Ascending aorta (tissue), 2 donors: ENCODE measurements at regions not wholly inside any gene's neighbourhood (a gene's known extent, or its start where the extent isn't known, plus 50 kb on each side); places are given as distances from the start of the nearest gene placed in this dataset.
A peak's percentile ranks its signal among the peaks of the same experiment; 100 is the strongest.

Experiments
- DNase-seq, 2 donors: peaks; one replicate each; pipeline ENCODE4 v3.0.0-alpha.2; 2019; ENCODE audit warnings: low spot score in 2 of 2
- H3K27ac ChIP-seq, 2 donors: fragments of 200-600 bp; sonication (generic); one replicate each; pipeline ENCODE4 v1.5.1; 2016 to 2017; ENCODE audit warnings: mild to moderate bottlenecking in 1 of 2
- H3K27me3 ChIP-seq: fragments of 200-600 bp; sonication (generic); one replicate; pipeline ENCODE4 v1.5.1; 2017
- H3K36me3 ChIP-seq, 2 donors: fragments of 200-600 bp; sonication (generic); one replicate each; pipeline ENCODE4 v1.5.1; 2016
- H3K4me1 ChIP-seq, 2 donors: fragments of 200-600 bp; sonication (generic); one replicate each; pipeline ENCODE4 v1.5.1; 2016 to 2017; ENCODE audit warnings: mild to moderate bottlenecking in 1 of 2
- H3K4me3 ChIP-seq, 2 donors: fragments of 200-600 bp; sonication (generic); one replicate each; pipeline ENCODE4 v1.5.1; 2016 to 2017; ENCODE audit warnings: mild to moderate bottlenecking in 1 of 2
- H3K9me3 ChIP-seq, 2 donors: fragments of 200-600 bp; sonication (generic); one replicate each; pipeline ENCODE4 v1.5.1; 2016
- intact Hi-C: fragments of 100-400 bp; cut with DNase I; formaldehyde crosslinking; loops from one replicate; pipeline ENCODE4 v1.15.1; 2023
- TF ChIP-seq, protein P1 (sequence below), 3 experiments: fragments of 200-600 bp in 2 of 3; fragments of 450-650 bp in 1 of 3; sonication (generic) in 2 of 3; IDR thresholded peaks; one replicate each; pipeline ENCODE4 v1.5.1; 2016 to 2019; ENCODE audit warnings: antibody characterized with exemption in 3 of 3, mild to moderate bottlenecking in 1 of 3, moderate library complexity in 1 of 3

DNA sequence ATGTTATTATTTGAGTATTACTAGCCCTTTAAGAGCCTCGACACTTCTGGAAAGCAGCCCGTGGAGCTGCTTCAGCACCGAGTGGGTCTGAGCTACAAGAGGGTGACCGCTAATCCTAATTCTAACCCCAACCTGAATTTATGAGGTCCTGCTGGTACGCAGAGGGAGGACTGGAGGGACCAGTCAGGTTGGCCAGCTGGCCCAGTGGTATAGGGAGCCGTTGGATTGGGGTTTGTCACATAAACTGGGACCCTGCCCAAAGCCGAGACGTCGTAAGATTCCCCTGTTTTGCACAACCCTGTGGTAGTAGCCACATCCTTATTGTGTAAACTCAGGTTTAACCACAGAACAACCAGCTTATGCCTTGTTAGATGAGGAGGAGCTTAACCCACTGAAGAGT lies 60.8 kb upstream of the F3 start:
- intact Hi-C loops = no loop called here
- no peak overlapping the region for H3K27ac ChIP-seq
- H3K4me3 ChIP-seq = no peak overlapping the region
- no peaks in the 10 kb centered on the region for H3K36me3 ChIP-seq
- TF ChIP-seq, protein P1, sequence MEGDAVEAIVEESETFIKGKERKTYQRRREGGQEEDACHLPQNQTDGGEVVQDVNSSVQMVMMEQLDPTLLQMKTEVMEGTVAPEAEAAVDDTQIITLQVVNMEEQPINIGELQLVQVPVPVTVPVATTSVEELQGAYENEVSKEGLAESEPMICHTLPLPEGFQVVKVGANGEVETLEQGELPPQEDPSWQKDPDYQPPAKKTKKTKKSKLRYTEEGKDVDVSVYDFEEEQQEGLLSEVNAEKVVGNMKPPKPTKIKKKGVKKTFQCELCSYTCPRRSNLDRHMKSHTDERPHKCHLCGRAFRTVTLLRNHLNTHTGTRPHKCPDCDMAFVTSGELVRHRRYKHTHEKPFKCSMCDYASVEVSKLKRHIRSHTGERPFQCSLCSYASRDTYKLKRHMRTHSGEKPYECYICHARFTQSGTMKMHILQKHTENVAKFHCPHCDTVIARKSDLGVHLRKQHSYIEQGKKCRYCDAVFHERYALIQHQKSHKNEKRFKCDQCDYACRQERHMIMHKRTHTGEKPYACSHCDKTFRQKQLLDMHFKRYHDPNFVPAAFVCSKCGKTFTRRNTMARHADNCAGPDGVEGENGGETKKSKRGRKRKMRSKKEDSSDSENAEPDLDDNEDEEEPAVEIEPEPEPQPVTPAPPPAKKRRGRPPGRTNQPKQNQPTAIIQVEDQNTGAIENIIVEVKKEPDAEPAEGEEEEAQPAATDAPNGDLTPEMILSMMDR (IDR thresholded peaks at IDR 0.05) = no peak
- no peak for DNase-seq
- H3K9me3 ChIP-seq = no peaks in the 10 kb centered on the region
- H3K4me1 ChIP-seq = no peaks in the 10 kb centered on the region
- no peaks in the 10 kb centered on the region for H3K27me3 ChIP-seq

DNA sequence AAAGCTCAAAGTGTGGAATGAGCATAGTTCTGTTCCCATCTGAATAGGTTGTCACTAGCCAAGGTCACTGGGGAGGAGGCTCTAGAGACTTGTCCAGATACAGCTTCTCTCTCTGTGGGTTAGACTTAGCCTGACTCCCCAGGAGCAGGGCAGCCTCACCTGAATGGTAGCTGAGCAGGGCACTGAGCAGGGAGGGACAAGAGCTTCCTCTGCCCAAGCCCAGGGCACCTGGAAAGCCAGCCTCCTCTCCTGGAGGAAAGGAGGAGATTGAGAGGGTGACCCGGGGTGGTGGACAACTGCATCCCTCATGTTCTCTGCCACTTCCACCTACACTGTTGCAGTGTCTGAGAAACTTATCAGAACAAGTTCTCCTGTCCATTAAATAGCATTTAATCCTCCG lies 59.0 kb upstream of the F3 start:
- H3K4me3 ChIP-seq = no peak overlapping the region
- no peaks in the 10 kb centered on the region for H3K27me3 ChIP-seq
- H3K36me3 ChIP-seq = no peaks in the 10 kb centered on the region
- no peaks in the 10 kb centered on the region for H3K9me3 ChIP-seq
- no peaks in the 10 kb centered on the region for H3K4me1 ChIP-seq
- no peak overlapping the region for H3K27ac ChIP-seq
- intact Hi-C loops = no loop called here
- DNase-seq = no peak
- TF ChIP-seq, protein P1 (IDR thresholded peaks at IDR 0.05) = no peak

DNA sequence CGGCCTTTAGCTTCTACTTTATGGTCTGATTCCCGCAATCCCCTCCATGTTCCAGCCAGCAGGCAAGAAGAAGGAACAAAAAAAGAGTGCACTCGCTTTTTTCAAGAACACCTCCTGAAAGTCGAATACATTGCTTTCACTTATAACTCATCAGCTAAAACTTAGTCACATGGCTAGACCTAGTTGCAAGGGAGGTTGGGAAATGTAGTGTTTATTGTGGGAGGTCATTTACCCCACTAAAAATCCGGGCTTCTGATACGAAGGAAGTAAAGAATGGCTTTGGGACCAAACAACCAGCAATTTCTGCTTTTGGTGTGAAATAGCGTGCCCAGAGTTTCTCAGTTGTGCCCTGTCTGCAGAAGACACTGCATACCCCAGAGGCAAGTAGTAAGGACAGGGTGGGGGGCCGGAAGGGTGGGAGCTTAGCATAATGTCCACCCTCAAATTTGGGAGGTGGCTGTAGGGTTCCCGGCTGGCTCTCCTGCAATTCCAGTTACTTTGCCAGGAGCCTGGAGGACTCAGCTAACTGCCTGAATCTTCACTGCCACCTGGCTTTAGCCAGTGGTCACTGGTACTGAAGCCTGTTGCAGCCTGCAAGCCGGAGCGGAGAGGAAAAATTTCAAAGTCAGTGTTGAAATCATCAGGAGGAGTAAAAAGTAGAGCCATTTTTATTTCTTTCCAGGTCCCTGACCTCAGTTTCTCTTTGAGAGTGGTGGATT lies 57.7 kb upstream of the F3 start:
- no peaks in the 10 kb centered on the region for H3K4me1 ChIP-seq
- intact Hi-C loops = loop anchor here (1.0 kb wide), 1 partner anchor 77 kb away; no protein-coding TSS in a partner anchor
- TF ChIP-seq, protein P1 (IDR thresholded peaks at IDR 0.05) = peak in 2 of 3 experiments; percentile 27 to 57
- no peak overlapping the region for H3K4me3 ChIP-seq
- H3K27ac ChIP-seq = no peak overlapping the region
- no peaks in the 10 kb centered on the region for H3K27me3 ChIP-seq
- no peak for DNase-seq
- no peaks in the 10 kb centered on the region for H3K36me3 ChIP-seq
- H3K9me3 ChIP-seq = no peaks in the 10 kb centered on the region

DNA sequence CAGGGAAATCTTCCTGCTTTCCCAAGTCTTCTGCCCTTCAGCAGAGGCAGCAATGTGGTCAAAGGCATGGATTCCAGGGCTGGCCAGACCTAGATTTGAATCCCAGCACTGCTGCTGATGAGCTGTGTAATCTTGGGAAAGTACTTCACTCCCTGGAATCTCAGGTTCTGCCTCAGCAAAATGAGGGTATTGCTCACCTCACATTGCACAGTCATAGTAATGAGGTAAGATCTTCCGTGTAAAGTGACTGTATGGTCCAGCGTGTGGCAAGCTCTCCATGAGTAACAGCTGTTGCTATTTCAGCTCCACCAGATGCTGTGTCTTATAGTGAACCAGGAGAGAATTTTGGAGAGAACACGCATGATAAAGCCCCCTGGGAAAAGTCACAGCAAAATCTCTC lies 56.1 kb upstream of the F3 start:
- no peak overlapping the region for H3K4me3 ChIP-seq
- H3K4me1 ChIP-seq = no peaks in the 10 kb centered on the region
- TF ChIP-seq, protein P1 (IDR thresholded peaks at IDR 0.05) = no peak
- intact Hi-C loops = no loop called here
- H3K27me3 ChIP-seq = no peaks in the 10 kb centered on the region
- no peak overlapping the region for H3K27ac ChIP-seq
- H3K9me3 ChIP-seq = no peaks in the 10 kb centered on the region
- DNase-seq = no peak
- H3K36me3 ChIP-seq = no peaks in the 10 kb centered on the region

DNA sequence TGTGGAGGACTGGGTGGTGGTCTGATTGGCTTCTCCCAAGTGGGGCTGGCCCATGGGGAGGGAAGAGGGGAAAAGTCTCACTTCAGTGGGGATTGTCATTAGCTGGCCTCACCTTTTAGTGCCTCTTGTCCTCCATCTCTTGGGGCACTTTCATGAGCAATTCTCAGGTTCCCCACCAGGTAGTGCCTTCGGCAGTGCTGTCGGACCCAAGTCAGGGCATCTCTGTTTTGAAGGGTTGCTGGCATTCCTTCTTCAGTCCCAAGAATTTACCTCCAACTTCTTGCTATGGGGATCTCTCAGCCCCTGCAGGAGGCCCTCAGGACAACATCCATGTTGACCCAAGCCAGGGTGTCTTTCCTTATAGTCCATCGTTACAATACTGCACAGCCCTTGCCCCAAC lies 54.7 kb upstream of the F3 start:
- intact Hi-C loops = no loop called here
- no peak overlapping the region for H3K27ac ChIP-seq

More for the DNA sequence above, 54.7 kb upstream of the F3 start:
- TF ChIP-seq, protein P1 (IDR thresholded peaks at IDR 0.05) = no peak
- no peak overlapping the region for H3K4me3 ChIP-seq
- no peaks in the 10 kb centered on the region for H3K9me3 ChIP-seq
- H3K4me1 ChIP-seq = peaks cover 0 to 2% of the 10 kb centered on the region in 2 donors
- DNase-seq = no peak
- H3K27me3 ChIP-seq = no peaks in the 10 kb centered on the region
- no peaks in the 10 kb centered on the region for H3K36me3 ChIP-seq
